ENCODE measurements at regions not wholly inside any gene's neighbourhood (a gene's known extent, or its start where the extent isn't known, plus 50 kb on each side); places are given as distances from the start of the nearest gene placed in this dataset.

DNA sequence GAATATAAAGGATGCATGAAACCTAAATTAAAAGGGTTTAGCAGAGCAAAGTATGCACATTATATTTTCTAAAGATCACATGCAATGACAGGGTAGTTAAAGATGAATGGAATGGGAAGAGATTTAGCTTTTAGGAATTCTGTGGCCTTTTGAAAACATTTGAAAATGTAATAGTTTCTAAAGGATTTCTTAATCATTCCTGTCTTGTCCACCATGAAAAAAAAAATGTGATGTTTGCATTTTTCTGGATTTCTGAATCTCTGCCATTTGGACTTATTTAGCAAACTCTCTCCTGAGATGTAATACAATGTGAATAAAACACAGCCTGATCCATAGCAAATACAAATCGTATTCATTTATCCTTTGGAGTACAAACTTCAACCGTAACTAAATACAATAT, 126.6 kb upstream of the RAB11FIP2 start:
- H3K27ac Mint-ChIP-seq (ENCODE audit: unreplicated experiment) = no peak overlapping the region
- FAIRE-seq (peak; percentile 58), DNase-seq (ENCODE audit: low read depth) (no peak)
- no peaks in the 10 kb centered on the region for H3K79me2 ChIP-seq (ENCODE audit: insufficient read depth, low read length)
- no peak overlapping the region for H3K9ac ChIP-seq (ENCODE audit: low read length)
- no peak overlapping the region for H3K4me3 ChIP-seq (ENCODE audit: insufficient read depth, low read depth, low read length)
- H3K27ac ChIP-seq (ENCODE audit: low read depth, low read length) = no peak overlapping the region
- no peaks in the 10 kb centered on the region for H3K27me3 Mint-ChIP-seq (ENCODE audit: low read depth, unreplicated experiment)
- H4K20me1 ChIP-seq (ENCODE audit: insufficient read depth, low read length) = no peaks in the 10 kb centered on the region
- H2AFZ ChIP-seq (ENCODE audit: low read depth, low read length) = no peak overlapping the region
- no peaks in the 10 kb centered on the region for H3K27me3 ChIP-seq (ENCODE audit: insufficient read depth, low read length)
- H3K4me3 Mint-ChIP-seq (ENCODE audit: unreplicated experiment) = no peak overlapping the region
- no peaks in the 10 kb centered on the region for H3K4me1 ChIP-seq (ENCODE audit: insufficient read depth, low read length)
- no peaks in the 10 kb centered on the region for H3K9me3 Mint-ChIP-seq (ENCODE audit: unreplicated experiment)
- H3K9me3 ChIP-seq (ENCODE audit: insufficient read depth, low read depth, low read length) = no peaks in the 10 kb centered on the region
- no peaks in the 10 kb centered on the region for H3K36me3 Mint-ChIP-seq (ENCODE audit: low read depth, unreplicated experiment)
- H3K4me2 ChIP-seq (ENCODE audit: low read length) = no peak overlapping the region
- no peaks in the 10 kb centered on the region for H3K4me1 Mint-ChIP-seq (ENCODE audit: low read depth, unreplicated experiment)
- TF ChIP-seq EZH2 (IDR thresholded peaks at IDR 0.05; ENCODE audit: insufficient read depth, low read length) = no peak
- TF ChIP-seq, protein P1, sequence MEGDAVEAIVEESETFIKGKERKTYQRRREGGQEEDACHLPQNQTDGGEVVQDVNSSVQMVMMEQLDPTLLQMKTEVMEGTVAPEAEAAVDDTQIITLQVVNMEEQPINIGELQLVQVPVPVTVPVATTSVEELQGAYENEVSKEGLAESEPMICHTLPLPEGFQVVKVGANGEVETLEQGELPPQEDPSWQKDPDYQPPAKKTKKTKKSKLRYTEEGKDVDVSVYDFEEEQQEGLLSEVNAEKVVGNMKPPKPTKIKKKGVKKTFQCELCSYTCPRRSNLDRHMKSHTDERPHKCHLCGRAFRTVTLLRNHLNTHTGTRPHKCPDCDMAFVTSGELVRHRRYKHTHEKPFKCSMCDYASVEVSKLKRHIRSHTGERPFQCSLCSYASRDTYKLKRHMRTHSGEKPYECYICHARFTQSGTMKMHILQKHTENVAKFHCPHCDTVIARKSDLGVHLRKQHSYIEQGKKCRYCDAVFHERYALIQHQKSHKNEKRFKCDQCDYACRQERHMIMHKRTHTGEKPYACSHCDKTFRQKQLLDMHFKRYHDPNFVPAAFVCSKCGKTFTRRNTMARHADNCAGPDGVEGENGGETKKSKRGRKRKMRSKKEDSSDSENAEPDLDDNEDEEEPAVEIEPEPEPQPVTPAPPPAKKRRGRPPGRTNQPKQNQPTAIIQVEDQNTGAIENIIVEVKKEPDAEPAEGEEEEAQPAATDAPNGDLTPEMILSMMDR (IDR thresholded peaks at IDR 0.05; ENCODE audit: insufficient read depth, low read depth, low read length) = no peak
- H3K36me3 ChIP-seq (ENCODE audit: insufficient read depth, low read length) = no peaks in the 10 kb centered on the region

DNA sequence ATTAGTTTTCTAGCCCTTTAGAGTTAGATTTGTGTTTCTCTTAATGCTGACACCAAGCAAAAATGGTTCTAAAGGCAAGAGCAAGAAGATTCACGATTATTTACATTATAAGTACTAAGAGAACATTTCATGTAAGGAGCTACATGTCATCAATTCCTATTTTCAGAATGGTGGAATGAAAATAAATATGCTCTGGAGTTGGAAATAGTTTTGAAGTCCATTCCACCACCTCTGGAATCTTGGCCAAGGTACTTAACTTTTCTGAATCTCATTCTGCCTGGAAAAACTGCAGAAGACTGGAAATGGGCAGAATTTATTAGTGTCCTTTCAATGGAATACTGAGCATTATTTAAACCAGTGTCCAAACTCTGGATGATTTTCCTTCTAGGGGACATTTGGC, 125.1 kb upstream of the RAB11FIP2 start:
- Histone ChIP-seq H3K4me3 (ENCODE audit: insufficient read depth, low read depth, low read length) (no peak overlapping the region), H3K27ac (ENCODE audit: low read depth, low read length) (no peak overlapping the region), H3K79me2 (ENCODE audit: insufficient read depth, low read length) (no peaks in the 10 kb centered on the region), H3K36me3 (ENCODE audit: insufficient read depth, low read length) (no peaks in the 10 kb centered on the region), H3K27me3 (ENCODE audit: insufficient read depth, low read length) (no peaks in the 10 kb centered on the region), H2AFZ (ENCODE audit: low read depth, low read length) (no peak overlapping the region), H3K4me2 (ENCODE audit: low read length) (no peak overlapping the region), H3K9me3 (ENCODE audit: insufficient read depth, low read depth, low read length) (no peaks in the 10 kb centered on the region), H3K9ac (ENCODE audit: low read length) (no peak overlapping the region), H4K20me1 (ENCODE audit: insufficient read depth, low read length) (no peaks in the 10 kb centered on the region), H3K4me1 (ENCODE audit: insufficient read depth, low read length) (no peaks in the 10 kb centered on the region)
- no peaks in the 10 kb centered on the region for H3K4me1 Mint-ChIP-seq (ENCODE audit: low read depth, unreplicated experiment)
- TF ChIP-seq, protein P1 (IDR thresholded peaks at IDR 0.05; ENCODE audit: insufficient read depth, low read depth, low read length) = no peak
- TF ChIP-seq EZH2 (IDR thresholded peaks at IDR 0.05; ENCODE audit: insufficient read depth, low read length) = no peak
- H3K9me3 Mint-ChIP-seq (ENCODE audit: unreplicated experiment) = no peaks in the 10 kb centered on the region
- H3K36me3 Mint-ChIP-seq (ENCODE audit: low read depth, unreplicated experiment) = no peaks in the 10 kb centered on the region
- DNase-seq (ENCODE audit: low read depth) (no peak), FAIRE-seq (no peak)
- H3K27ac Mint-ChIP-seq (ENCODE audit: unreplicated experiment) = no peak overlapping the region
- no peak overlapping the region for H3K4me3 Mint-ChIP-seq (ENCODE audit: unreplicated experiment)
- H3K27me3 Mint-ChIP-seq (ENCODE audit: low read depth, unreplicated experiment) = no peaks in the 10 kb centered on the region

GRCh38 chr10:118167056-118167700, 120.4 kb upstream of the RAB11FIP2 start:
- no peak overlapping the region for H3K27ac Mint-ChIP-seq (ENCODE audit: unreplicated experiment)
- no peak for DNase-seq (ENCODE audit: low read depth)
- H3K9me3 Mint-ChIP-seq (ENCODE audit: unreplicated experiment) = no peaks in the 10 kb centered on the region
- FAIRE-seq = peak; percentile 87
- peaks cover 5% of the 10 kb centered on the region for H3K27me3 Mint-ChIP-seq (ENCODE audit: low read depth, unreplicated experiment)
- H3K4me2 ChIP-seq (ENCODE audit: low read length) = no peak overlapping the region
- H4K20me1 ChIP-seq (ENCODE audit: insufficient read depth, low read length) = no peaks in the 10 kb centered on the region
- no peak overlapping the region for H3K4me3 Mint-ChIP-seq (ENCODE audit: unreplicated experiment)
- no peaks in the 10 kb centered on the region for H3K36me3 ChIP-seq (ENCODE audit: insufficient read depth, low read length)
- H3K79me2 ChIP-seq (ENCODE audit: insufficient read depth, low read length) = no peaks in the 10 kb centered on the region
- no peak for TF ChIP-seq EZH2 (IDR thresholded peaks at IDR 0.05; ENCODE audit: insufficient read depth, low read length)
- TF ChIP-seq, protein P1 (IDR thresholded peaks at IDR 0.05; ENCODE audit: insufficient read depth, low read depth, low read length) = no peak
- H3K4me3 ChIP-seq (ENCODE audit: insufficient read depth, low read depth, low read length) = no peak overlapping the region
- no peak overlapping the region for H3K27ac ChIP-seq (ENCODE audit: low read depth, low read length)
- H3K9me3 ChIP-seq (ENCODE audit: insufficient read depth, low read depth, low read length) = no peaks in the 10 kb centered on the region
- no peaks in the 10 kb centered on the region for H3K36me3 Mint-ChIP-seq (ENCODE audit: low read depth, unreplicated experiment)
- H3K9ac ChIP-seq (ENCODE audit: low read length) = no peak overlapping the region
- no peaks in the 10 kb centered on the region for H3K27me3 ChIP-seq (ENCODE audit: insufficient read depth, low read length)
- no peaks in the 10 kb centered on the region for H3K4me1 ChIP-seq (ENCODE audit: insufficient read depth, low read length)
- no peak overlapping the region for H2AFZ ChIP-seq (ENCODE audit: low read depth, low read length)
- no peaks in the 10 kb centered on the region for H3K4me1 Mint-ChIP-seq (ENCODE audit: low read depth, unreplicated experiment)

Data from astrocyte (in vitro differentiated cells and primary cell).